Naive thymus-derived CD8-positive, alpha-beta T cell (primary cell): ENCODE measurements at regions not wholly inside any gene's neighbourhood (a gene's known extent, or its start where the extent isn't known, plus 50 kb on each side); places are given as distances from the start of the nearest gene placed in this dataset.

Source experiments
- ATAC-seq, 2 donors: fragments of 150-1000 bp; cut with Tn5 transposase in 1 of 2; sonication (Bioruptor Pico), chemical (Tn5 transposase) in 1 of 2; 1 replicate in 1 of 2; 2 replicates in 1 of 2; pipeline ENCODE4 v1.10.0; 2021; ENCODE audit warnings: mild to moderate bottlenecking in 2 of 2, moderate library complexity in 2 of 2
- POLR2A ChIA-PET: fragments of 350-600 bp; sonication (Branson Sonifier 250); formaldehyde crosslinking; loops from one replicate; lab custom pipeline; 2021; ENCODE audit warnings: antibody characterized with exemption; lab: Charles Lee
- DNase-seq, 10 donors: peaks; one replicate each; pipeline versions ENCODE4 v3.0.0 to v3.0.0-alpha.2; 2020 to 2022
- H3K27ac Mint-ChIP-seq, 10 donors: one replicate each; pipeline ENCODE4 v1.8.0; 2020 to 2022; ENCODE audit warnings: mild to moderate bottlenecking in 10 of 10, mixed read lengths in 10 of 10, moderate library complexity in 4 of 10, inconsistent platforms in 1 of 10
- H3K27me3 Mint-ChIP-seq, 5 donors: one replicate each; pipeline ENCODE4 v1.8.0; 2021 to 2022; ENCODE audit warnings: mixed read lengths in 5 of 5
- H3K36me3 Mint-ChIP-seq, 3 donors: one replicate each; pipeline ENCODE4 v1.8.0; 2020 to 2022; ENCODE audit warnings: mixed read lengths in 3 of 3, mild to moderate bottlenecking in 2 of 3, inconsistent platforms in 1 of 3
- H3K4me1 Mint-ChIP-seq, 4 donors: one replicate each; pipeline ENCODE4 v1.8.0; 2021 to 2022; ENCODE audit warnings: mixed read lengths in 4 of 4
- H3K4me3 Mint-ChIP-seq, 10 donors: one replicate each; pipeline ENCODE4 v1.8.0; 2020 to 2022; ENCODE audit warnings: mild to moderate bottlenecking in 10 of 10, mixed read lengths in 10 of 10, moderate library complexity in 6 of 10, inconsistent platforms in 1 of 10
- H3K9me3 Mint-ChIP-seq, 9 donors: one replicate each; pipeline ENCODE4 v1.8.0; 2020 to 2022; ENCODE audit warnings: mixed read lengths in 9 of 9, mild to moderate bottlenecking in 3 of 9, inconsistent platforms in 1 of 9, moderate library complexity in 1 of 9

GRCh38 chr5:99102073-99102697 lies 173.4 kb upstream of the CHD1 start:
- peaks cover 0 to 2% (median 0%) of the 10 kb centered on the region in 4 donors for H3K4me1 Mint-ChIP-seq
- no peak overlapping the region for H3K4me3 Mint-ChIP-seq
- POLR2A ChIA-PET, result no interaction called here
- H3K9me3 Mint-ChIP-seq, result no peaks in the 10 kb centered on the region
- no peak overlapping the region for H3K27ac Mint-ChIP-seq
- DNase-seq (no peak), ATAC-seq (no peak)
- no peaks in the 10 kb centered on the region for H3K36me3 Mint-ChIP-seq
- peaks cover 0 to 15% (median 4%) of the 10 kb centered on the region in 5 donors for H3K27me3 Mint-ChIP-seq

- Mint-ChIP-seq H3K4me3 (no peak overlapping the region), H3K27me3 (peaks cover 0 to 15% (median 4%) of the 10 kb centered on the region in 5 donors), H3K4me1 (no peaks in the 10 kb centered on the region), H3K9me3 (no peaks in the 10 kb centered on the region), H3K27ac (no peak overlapping the region), H3K36me3 (no peaks in the 10 kb centered on the region)
- POLR2A ChIA-PET, result no interaction called here
- ATAC-seq (no peak), DNase-seq (no peak)
These were observed 170.9 kb upstream of the CHD1 start for GRCh38 chr5:99099691-99100090.

- H3K4me3 Mint-ChIP-seq, result no peak overlapping the region
- no peak overlapping the region for H3K27ac Mint-ChIP-seq
- H3K9me3 Mint-ChIP-seq, result peaks cover 0 to 2% (median 0%) of the 10 kb centered on the region in 9 donors
- DNase-seq, result no peak
- H3K27me3 Mint-ChIP-seq, result peaks cover 0 to 9% (median 2%) of the 10 kb centered on the region in 5 donors
- peaks cover 6 to 10% (median 8%) of the 10 kb centered on the region in 4 donors for H3K4me1 Mint-ChIP-seq
- H3K36me3 Mint-ChIP-seq, result no peaks in the 10 kb centered on the region
- POLR2A ChIA-PET, result no interaction called here
- no peak for ATAC-seq
These were observed 161.2 kb upstream of the CHD1 start for GRCh38 chr5:99089822-99090549.

- POLR2A ChIA-PET, result no interaction called here
- H3K4me1 Mint-ChIP-seq, result peaks cover 6 to 10% (median 8%) of the 10 kb centered on the region in 4 donors
- H3K27ac Mint-ChIP-seq, result peak overlapping the region in 1 of 10 donors; percentile 34
- peaks cover 0 to 5% (median 0%) of the 10 kb centered on the region in 5 donors for H3K27me3 Mint-ChIP-seq
- no peaks in the 10 kb centered on the region for H3K36me3 Mint-ChIP-seq
- peaks cover 0 to 2% (median 0%) of the 10 kb centered on the region in 9 donors for H3K9me3 Mint-ChIP-seq
- no peak overlapping the region for H3K4me3 Mint-ChIP-seq
- DNase-seq, result no peak
- ATAC-seq, result no peak
These were observed 159.5 kb upstream of the CHD1 start for GRCh38 chr5:99088309-99088708.

- no peaks in the 10 kb centered on the region for H3K9me3 Mint-ChIP-seq
- ATAC-seq, result no peak
- no peak overlapping the region for H3K27ac Mint-ChIP-seq
- peaks cover 0 to 2% (median 0%) of the 10 kb centered on the region in 5 donors for H3K27me3 Mint-ChIP-seq
- no peaks in the 10 kb centered on the region for H3K36me3 Mint-ChIP-seq
- POLR2A ChIA-PET, result no interaction called here
- no peak overlapping the region for H3K4me3 Mint-ChIP-seq
- peaks cover 5 to 10% (median 8%) of the 10 kb centered on the region in 4 donors for H3K4me1 Mint-ChIP-seq
- DNase-seq, result no peak
These were observed 154.4 kb upstream of the CHD1 start for GRCh38 chr5:99083197-99083596.

- Mint-ChIP-seq H3K4me3 (no peak overlapping the region), H3K36me3 (no peaks in the 10 kb centered on the region), H3K27ac (no peak overlapping the region), H3K9me3 (no peaks in the 10 kb centered on the region), H3K4me1 (peaks cover 0 to 3% (median under 1%) of the 10 kb centered on the region in 4 donors), H3K27me3 (peaks cover 0 to 4% (median 0%) of the 10 kb centered on the region in 5 donors)
- no peak for ATAC-seq
- no peak for DNase-seq
- POLR2A ChIA-PET, result no interaction called here
These were observed 152.9 kb upstream of the CHD1 start for GRCh38 chr5:99081711-99082110.

GRCh38 chr5:99076723-99077640 lies 148.2 kb upstream of the CHD1 start:
- POLR2A ChIA-PET, result no interaction called here
- no peak for ATAC-seq
- peaks cover 0 to 11% (median 4%) of the 10 kb centered on the region in 9 donors for H3K9me3 Mint-ChIP-seq
- peaks cover 0 to 3% (median under 1%) of the 10 kb centered on the region in 4 donors for H3K4me1 Mint-ChIP-seq
- no peak overlapping the region for H3K4me3 Mint-ChIP-seq
- peaks cover 0 to 2% (median 0%) of the 10 kb centered on the region in 5 donors for H3K27me3 Mint-ChIP-seq
- H3K27ac Mint-ChIP-seq, result no peak overlapping the region
- peaks cover 0 to 7% (median 6%) of the 10 kb centered on the region in 3 donors for H3K36me3 Mint-ChIP-seq
- DNase-seq, result no peak

GRCh38 chr5:99072846-99073245 lies 144.0 kb upstream of the CHD1 start:
- Mint-ChIP-seq H3K36me3 (peaks cover 0 to 7% (median 6%) of the 10 kb centered on the region in 3 donors), H3K4me1 (peaks cover 0 to 3% (median under 1%) of the 10 kb centered on the region in 4 donors), H3K27me3 (peaks cover 0 to under 1% (median 0%) of the 10 kb centered on the region in 5 donors), H3K9me3 (peaks cover 0 to 11% (median 4%) of the 10 kb centered on the region in 9 donors), H3K4me3 (no peak overlapping the region), H3K27ac (peak overlapping the region in 1 of 10 donors; percentile 21)
- ATAC-seq, result no peak
- DNase-seq, result no peak
- POLR2A ChIA-PET, result no interaction called here

GRCh38 chr5:99070822-99071221 lies 142.0 kb upstream of the CHD1 start:
- peaks cover 0 to 3% (median under 1%) of the 10 kb centered on the region in 4 donors for H3K4me1 Mint-ChIP-seq
- peaks cover 0 to 11% (median 4%) of the 10 kb centered on the region in 9 donors for H3K9me3 Mint-ChIP-seq
- POLR2A ChIA-PET, result no interaction called here
- DNase-seq (no peak), ATAC-seq (no peak)
- H3K4me3 Mint-ChIP-seq, result no peak overlapping the region
- H3K36me3 Mint-ChIP-seq, result peaks cover 0 to 7% (median 6%) of the 10 kb centered on the region in 3 donors
- no peaks in the 10 kb centered on the region for H3K27me3 Mint-ChIP-seq
- peak overlapping the region in 1 of 10 donors; percentile 21 for H3K27ac Mint-ChIP-seq

GRCh38 chr5:99070362-99070761 lies 141.6 kb upstream of the CHD1 start:
- Mint-ChIP-seq H3K27ac (no peak overlapping the region), H3K4me1 (peaks cover 0 to 3% (median under 1%) of the 10 kb centered on the region in 4 donors), H3K36me3 (peaks cover 0 to 7% (median 6%) of the 10 kb centered on the region in 3 donors), H3K9me3 (peaks cover 0 to 11% (median 4%) of the 10 kb centered on the region in 9 donors), H3K4me3 (no peak overlapping the region), H3K27me3 (no peaks in the 10 kb centered on the region)
- ATAC-seq (no peak), DNase-seq (no peak)
- POLR2A ChIA-PET, result no interaction called here

GRCh38 chr5:99068944-99069650 lies 140.3 kb upstream of the CHD1 start:
- H3K4me1 Mint-ChIP-seq, result peaks cover 0 to under 1% (median 0%) of the 10 kb centered on the region in 4 donors
- POLR2A ChIA-PET, result no interaction called here
- H3K27me3 Mint-ChIP-seq, result no peaks in the 10 kb centered on the region

GRCh38 chr5:99063737-99064136 lies 134.9 kb upstream of the CHD1 start:
- POLR2A ChIA-PET, result no interaction called here
- Mint-ChIP-seq H3K9me3 (no peaks in the 10 kb centered on the region), H3K36me3 (no peaks in the 10 kb centered on the region), H3K4me1 (peaks cover 0 to 15% (median 6%) of the 10 kb centered on the region in 4 donors), H3K4me3 (no peak overlapping the region), H3K27ac (no peak overlapping the region), H3K27me3 (peaks cover 0 to 11% (median 3%) of the 10 kb centered on the region in 5 donors)
- ATAC-seq (no peak), DNase-seq (no peak)

More at GRCh38 chr5:99068944-99069650, 140.3 kb upstream of the CHD1 start:
- ATAC-seq, result no peak
- Mint-ChIP-seq H3K36me3 (peaks cover 0 to 7% (median 6%) of the 10 kb centered on the region in 3 donors), H3K9me3 (peaks cover 0 to 11% (median 4%) of the 10 kb centered on the region in 9 donors), H3K4me3 (no peak overlapping the region), H3K27ac (no peak overlapping the region)
- DNase-seq, result no peak
